SK-N-MC (cell line): ENCODE measurements at regions not wholly inside any gene's neighbourhood (a gene's known extent, or its start where the extent isn't known, plus 50 kb on each side); places are given as distances from the start of the nearest gene placed in this dataset.

Experiments used
- EZH2 ChIP-seq: fragments of 200-600 bp; sonication (generic); IDR thresholded peaks from one replicate; pipeline ENCODE4 v1.6.1; 2017; ENCODE audit warnings: antibody characterized with exemption
- POLR2AphosphoS5 ChIP-seq: IDR thresholded peaks from 2 replicates; pipeline ENCODE4 v1.6.1; 2012; ENCODE audit warnings: mild to moderate bottlenecking, low read depth, low read length, borderline replicate concordance

DNA sequence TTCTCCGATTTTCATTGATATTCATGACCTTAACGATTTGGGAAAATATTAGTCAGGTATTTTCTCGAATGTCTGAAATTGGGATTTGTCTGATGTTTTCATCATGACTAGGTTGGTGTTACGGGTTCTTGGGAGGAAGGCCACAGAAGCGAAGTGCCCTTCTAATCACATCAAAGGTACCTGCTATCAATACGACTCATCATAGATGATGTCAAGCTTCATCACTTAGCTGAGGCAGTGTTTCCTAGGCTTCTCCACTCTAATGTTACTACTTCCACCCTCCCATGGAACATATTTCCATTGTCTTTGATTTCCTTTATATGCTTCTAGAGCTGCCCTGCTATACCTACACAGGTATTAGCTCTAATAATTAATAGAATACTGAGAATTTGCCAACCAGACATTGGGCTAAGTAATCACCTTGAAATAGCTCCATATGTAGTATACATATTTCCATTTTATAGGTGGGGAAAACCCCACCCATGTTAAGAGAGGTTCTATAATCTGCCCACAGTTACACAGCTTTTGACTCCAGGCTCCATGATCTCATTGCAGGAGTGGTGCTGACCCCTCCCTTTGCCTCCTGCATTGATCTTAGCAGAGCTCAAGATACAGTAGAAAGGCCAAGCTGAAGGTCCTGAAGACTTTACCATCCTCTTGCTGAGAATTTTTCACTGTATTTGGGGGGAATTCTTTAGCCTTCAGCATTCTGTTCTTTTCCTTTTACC lies 238.6 kb upstream of the ADAMTSL1 start:
- no peak for TF ChIP-seq POLR2AphosphoS5
- no peak for TF ChIP-seq EZH2
